Adrenal gland (tissue), 5 donors: ENCODE measurements at regions not wholly inside any gene's neighbourhood (a gene's known extent, or its start where the extent isn't known, plus 50 kb on each side); places are given as distances from the start of the nearest gene placed in this dataset.

Experiments used
- CTCF ChIP-seq, 6 experiments: fragments of 450-650 bp in 4 of 6; fragments of 200-600 bp in 2 of 6; sonication (generic) in 1 of 6; IDR thresholded peaks; 1 replicate in 5 of 6; 2 replicates in 1 of 6; pipeline versions ENCODE4 v1.5.1 to v1.8.0; 2016 to 2021; ENCODE audit warnings: antibody characterized with exemption in 6 of 6, mild to moderate bottlenecking in 2 of 6, moderate library complexity in 1 of 6
- POLR2A ChIP-seq, 2 donors: fragments of 450-650 bp; IDR thresholded peaks; one replicate each; pipeline ENCODE4 v1.6.1; 2017; ENCODE audit warnings: antibody characterized with exemption in 2 of 2, mild to moderate bottlenecking in 2 of 2, moderate library complexity in 1 of 2
- donor health status: DM: no; HTN: no; CAD: no.

DNA sequence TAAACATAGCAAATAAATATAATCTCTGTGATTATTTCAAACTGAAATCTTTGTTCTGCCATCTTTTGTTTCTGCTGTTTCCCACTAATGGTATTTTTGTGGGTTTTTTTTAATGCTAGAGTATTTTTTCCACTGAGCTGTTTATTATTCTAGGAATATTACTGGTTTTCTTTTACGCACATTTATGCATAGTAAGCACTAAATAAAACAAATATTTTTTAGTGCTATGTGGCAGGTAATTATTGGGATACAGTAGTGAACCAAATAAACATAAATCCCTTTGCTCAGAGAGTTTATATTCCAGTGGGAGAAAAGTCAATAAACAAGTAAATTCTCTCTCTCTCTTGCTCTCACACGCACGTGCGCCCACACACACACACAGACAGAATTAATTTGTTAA, 397.4 kb downstream of the PRDM5 start:
- TF ChIP-seq CTCF (IDR thresholded peaks at IDR 0.05): no peak
- no peak for TF ChIP-seq POLR2A (IDR thresholded peaks at IDR 0.05)
